Cardiac septum (tissue), 1 donor: ENCODE measurements at regions not wholly inside any gene's neighbourhood (a gene's known extent, or its start where the extent isn't known, plus 50 kb on each side); places are given as distances from the start of the nearest gene placed in this dataset.

ENCODE experiments used
- DNase-seq: peaks from one replicate; pipeline ENCODE4 v3.0.0-alpha.2; 2020; ENCODE audit warnings: low spot score
- intact Hi-C: fragments of 100-400 bp; cut with DNase I; formaldehyde crosslinking; loops from one replicate; pipeline ENCODE4 v1.14.0; 2022
- donor health status: DM: no; HTN: no; CAD: no.

DNA sequence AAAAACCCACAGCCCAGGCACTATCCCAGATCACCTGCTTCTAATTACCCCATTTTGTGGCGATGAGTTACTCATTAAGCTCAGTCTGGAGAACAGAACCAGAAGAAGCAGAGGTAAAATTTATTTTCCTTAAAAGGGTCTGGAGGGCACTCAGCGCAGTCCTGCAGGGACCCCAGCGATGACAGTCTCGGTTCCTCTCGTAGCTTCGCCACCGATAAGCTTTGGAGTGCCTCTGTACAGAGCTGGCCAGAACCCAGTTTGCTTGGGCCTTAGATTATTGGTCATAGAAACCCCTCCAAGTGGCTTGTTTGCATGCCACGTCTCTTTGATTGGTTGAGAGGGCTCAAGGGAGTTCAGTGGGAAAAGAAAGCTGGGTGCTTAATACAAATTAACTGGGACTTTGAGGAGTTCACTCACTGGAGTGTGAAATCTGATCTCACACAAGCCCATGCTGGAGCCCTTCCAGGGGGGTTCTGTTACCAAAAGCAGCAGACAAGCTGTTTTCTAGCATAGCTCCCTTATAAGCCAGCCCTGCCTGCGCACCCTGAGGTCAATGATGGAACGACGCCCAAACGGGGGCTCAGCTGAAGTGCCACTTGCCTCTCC is 158.5 kb upstream of the ARID1B start:
- DNase-seq = no peak
- intact Hi-C loops = no loop called here

GRCh38 chr6:156617941-156618340 is 159.2 kb upstream of the ARID1B start:
- no peak for DNase-seq
- intact Hi-C loops = no loop called here

DNA sequence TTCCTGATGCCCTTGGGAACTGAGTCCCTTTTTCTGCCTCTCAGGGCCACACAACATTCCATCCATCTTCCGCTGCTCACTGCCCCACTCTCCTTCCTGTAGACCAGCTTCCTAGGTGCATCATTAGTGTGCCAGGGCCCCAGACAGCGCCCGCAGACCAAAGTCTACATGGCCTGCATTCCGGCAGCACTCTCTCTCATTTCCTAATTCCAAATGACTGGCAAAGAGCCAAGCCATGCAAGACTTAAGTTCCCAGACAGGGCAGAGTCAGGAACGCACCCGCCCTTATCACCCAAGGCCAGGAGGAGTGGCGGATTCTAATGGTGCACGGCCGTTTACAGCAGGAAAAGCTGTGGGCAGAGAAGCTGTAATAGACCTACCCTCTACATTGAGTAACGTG is 159.8 kb upstream of the ARID1B start:
- DNase-seq = no peak
- intact Hi-C loops = no loop called here

DNA sequence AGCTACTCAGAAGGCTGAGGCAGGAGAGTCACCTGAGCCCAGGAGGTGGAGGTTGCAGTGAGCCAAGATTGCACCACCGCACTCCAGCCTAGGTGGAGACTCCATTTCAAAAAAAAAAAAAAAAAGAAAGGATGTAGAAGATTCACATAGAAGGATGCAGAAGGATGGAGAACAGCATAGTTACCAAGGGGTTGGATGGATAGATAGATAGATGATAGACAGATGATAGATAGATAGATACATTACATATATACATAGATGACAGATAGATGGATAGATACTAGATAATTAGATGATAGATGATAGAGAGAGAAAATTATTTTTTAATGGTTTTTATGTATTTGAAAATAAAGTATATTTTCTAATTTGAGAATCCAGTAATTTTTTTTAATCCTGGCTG is 160.7 kb upstream of the ARID1B start:
- intact Hi-C loops = no loop called here
- no peak for DNase-seq

DNA sequence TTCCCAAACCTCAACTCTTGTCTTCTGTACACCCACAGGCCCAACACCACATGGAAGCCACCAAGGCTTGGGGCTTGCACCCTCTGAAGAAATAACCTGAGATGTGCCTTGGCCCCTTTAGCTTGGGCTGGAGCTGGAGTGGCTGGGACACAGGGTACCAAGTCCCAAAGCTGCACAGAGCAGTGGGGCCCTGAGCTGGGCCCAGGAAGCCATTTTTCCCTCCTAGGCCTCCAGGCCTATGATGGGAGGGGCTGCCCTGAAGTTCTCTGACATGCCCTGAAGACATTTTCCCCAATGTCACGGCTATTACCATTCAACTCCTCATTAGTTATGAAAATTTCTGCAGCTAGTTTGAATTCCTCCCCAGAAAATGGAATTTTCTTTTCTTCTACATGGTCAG is 163.2 kb upstream of the ARID1B start:
- DNase-seq = no peak
- intact Hi-C loops = no loop called here

GRCh38 chr6:156612361-156612760 is 164.8 kb upstream of the ARID1B start:
- intact Hi-C loops = no loop called here
- no peak for DNase-seq

DNA sequence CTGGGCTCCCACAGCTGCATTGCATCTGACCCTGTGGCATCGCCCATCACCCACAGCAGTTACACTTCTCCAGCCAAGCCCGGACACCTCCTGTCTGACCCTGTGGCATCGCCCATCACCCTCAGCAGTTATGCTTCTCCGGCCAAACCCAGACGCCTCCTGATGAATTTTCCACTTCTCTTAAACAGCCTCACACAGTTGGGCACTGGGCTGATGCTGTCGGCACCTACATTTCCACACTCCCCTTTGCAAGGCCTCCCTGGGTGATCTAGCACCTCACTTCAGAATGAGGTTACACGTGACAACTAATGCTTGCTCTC is 175.2 kb upstream of the ARID1B start:
- intact Hi-C loops = no loop called here

DNA sequence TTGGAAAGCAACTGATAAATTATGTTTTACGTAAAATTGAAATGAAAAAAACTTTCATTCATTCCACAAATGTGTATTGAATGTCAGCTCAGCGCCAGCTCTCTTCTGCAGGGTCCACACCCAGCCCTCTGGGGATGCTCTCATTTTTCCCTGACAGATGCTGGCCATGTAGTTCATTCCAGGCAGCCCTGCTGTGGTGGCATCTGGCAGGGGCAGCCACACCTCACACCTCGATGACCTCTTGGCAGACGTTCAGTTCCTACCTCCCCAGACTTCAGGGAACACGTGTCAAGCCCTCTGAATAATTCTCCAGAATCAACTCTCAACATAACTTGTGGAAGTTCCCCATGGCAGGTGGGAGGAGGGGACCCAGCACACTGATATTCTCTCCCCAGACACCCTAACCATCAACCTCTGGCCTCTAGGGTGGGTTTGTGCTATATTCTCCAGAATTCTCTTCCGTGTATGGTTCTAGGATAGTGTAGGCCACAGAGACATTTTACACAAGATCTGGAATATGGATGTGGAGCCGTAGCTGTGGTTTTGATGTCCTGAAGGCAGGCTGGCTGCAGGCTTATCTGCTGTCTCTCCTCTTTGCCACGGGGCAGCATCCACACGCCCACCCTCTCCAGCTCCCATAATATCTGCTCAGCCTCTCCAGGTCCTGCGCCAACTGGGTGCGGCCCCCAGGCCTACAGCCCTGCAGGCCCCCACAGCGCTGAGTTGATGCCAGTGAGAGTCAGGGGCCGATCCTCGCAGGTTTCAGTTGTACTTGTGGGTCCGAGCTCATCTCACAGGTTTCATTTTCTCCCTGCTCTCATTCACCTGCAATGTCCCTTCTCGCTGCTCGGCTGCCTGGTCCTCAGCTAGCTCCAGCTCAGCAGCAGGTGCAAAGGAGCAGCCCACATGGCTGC is 175.8 kb upstream of the ARID1B start:
- intact Hi-C loops = no loop called here
- DNase-seq = no peak

More for the DNA sequence above, 175.2 kb upstream of the ARID1B start:
- no peak for DNase-seq

- intact Hi-C loops = no loop called here
- no peak for DNase-seq
Measured at GRCh38 chr6:156600678-156601077, 176.5 kb upstream of the ARID1B start.

GRCh38 chr6:156599978-156600590 is 177.1 kb upstream of the ARID1B start:
- no peak for DNase-seq

GRCh38 chr6:156599366-156599765 is 177.8 kb upstream of the ARID1B start:
- DNase-seq = no peak
- intact Hi-C loops = no loop called here

More at GRCh38 chr6:156599978-156600590, 177.1 kb upstream of the ARID1B start:
- intact Hi-C loops = no loop called here

DNA sequence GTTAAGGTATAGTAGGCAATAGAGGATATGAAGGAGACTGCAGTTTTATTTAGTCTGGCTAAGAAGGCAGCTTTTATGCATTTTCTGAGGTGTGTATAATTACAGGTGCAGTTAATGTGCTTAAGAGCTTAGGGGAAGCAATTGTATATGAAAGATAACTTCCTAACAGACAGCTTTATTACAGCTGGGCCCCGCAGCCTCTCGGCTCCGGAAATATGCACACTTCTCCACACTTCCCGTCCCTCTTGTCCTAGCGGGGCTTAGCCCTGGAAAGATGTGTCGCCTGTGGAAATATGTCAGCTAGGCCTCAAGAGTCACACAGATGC is 178.4 kb upstream of the ARID1B start:
- intact Hi-C loops = no loop called here
- DNase-seq = no peak

GRCh38 chr6:156598071-156598854 is 178.9 kb upstream of the ARID1B start:
- no peak for DNase-seq
- intact Hi-C loops = no loop called here

DNA sequence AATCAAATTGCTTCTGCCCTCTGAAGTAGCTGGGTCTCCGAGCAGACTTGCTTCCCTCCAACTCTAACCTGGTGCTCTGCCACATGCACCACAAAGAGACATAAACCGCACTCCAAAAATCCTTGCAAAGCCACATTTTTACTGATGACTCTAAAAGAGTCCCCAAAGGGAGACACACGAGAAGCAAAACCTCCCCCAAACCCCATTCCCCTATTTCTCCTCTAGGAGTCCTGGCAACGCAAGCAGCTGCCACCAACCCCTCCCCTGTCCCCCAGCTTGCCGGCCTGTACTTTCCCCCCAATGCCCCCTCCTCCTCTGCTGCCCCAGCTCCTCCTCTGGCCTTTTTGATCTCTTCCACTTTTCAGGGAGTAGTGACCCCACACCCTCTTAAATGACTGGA is 180.1 kb upstream of the ARID1B start:
- intact Hi-C loops = no loop called here
- DNase-seq = no peak

DNA sequence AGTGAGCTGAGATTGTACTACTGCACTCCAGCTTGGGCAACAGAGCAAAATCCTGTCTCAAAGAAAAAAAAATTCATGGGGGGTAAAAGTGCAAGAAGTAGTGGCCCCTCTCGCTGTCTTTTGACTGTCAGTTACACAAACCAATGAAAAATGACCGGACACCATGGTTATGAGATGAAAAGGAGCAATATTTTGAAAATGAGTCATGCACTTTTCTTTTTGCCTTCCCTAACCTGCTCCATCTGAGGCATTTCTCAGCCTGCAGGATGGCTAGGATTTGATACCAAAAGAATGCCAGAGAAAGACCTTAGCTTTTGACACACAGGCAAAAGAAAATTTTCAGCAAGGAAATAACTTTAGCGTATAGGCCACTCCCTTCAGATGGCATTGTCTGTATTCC is 181.7 kb upstream of the ARID1B start:
- intact Hi-C loops = no loop called here
- DNase-seq = no peak

DNA sequence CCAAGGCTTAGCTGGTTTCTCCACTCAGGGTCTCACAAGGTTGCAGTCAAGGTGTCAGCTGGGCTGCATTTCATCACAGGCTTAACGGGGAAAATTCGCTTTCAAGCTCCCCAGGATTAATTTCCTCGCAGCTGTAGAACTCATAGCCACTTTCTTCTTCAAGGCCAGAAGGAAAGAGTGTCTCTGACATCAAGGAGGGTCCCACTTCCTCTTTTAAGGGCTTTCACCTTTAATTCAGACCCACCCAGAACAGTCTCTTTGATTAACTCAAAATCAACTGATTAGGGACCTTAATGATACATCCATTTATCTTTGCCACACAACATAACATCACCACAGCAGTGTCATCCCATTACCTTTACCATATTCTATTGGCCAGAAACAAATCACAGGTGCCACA is 183.3 kb upstream of the ARID1B start:
- DNase-seq = no peak
- intact Hi-C loops = no loop called here

DNA sequence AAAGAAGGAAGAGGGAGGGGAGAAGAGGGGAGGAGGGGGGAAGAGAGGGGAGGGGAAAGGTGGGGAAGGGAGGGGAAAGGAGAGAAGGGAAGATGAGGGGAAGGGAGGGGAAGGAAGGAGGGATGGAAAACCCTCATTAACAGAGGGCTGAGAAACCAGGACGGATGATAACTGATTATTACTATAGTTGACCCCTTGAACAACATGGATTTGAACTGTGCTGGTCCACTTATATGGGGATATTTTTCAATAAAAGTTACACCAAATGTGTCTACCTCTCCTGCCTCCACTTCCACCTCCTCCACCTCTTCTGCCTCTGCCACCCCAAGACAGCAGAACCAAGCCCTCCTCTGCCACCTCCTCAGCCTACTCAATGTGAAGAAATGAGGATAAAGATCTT is 184.1 kb upstream of the ARID1B start:
- no peak for DNase-seq
- intact Hi-C loops = no loop called here

DNA sequence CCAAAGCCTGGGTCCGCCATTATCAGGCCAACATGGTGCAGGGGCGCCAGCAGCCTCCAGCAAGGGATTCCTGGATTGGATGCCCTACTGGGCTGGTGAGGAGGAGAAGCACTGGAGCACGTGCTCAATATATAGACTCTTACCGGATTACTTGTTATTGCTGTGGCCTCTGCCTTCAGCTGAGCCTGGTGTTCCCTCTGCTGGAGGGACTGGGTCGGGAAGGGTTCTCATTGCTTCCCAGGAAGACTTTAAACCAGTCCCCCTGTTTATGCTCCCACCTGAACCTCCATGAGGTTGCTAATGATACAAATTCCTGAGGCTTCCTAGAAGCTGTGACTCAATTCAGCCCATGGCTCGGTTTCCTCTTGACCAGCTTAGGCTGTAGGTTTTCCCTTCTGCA is 186.7 kb upstream of the ARID1B start:
- intact Hi-C loops = no loop called here
- DNase-seq = no peak

DNA sequence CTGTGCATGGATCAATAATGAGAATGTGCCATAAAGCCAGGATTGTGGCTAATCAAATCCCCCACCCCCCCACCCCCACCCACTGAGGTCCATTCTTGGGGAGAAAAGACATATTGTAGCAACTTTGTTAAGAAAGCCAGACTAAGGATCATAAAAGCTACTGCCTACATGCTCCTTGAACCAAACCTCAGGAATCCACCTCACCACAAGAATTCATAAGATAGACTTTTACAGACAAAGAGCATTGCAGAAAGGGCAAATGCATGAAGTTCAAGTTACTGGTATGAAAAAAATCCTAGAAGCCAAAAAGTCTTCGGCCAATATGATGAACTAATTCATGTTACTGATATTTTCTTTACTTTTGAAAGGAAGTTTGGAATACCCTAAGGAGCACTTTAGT is 187.9 kb upstream of the ARID1B start:
- no peak for DNase-seq
- intact Hi-C loops = no loop called here

GRCh38 chr6:156587751-156588301 is 189.4 kb upstream of the ARID1B start:
- no peak for DNase-seq
- intact Hi-C loops = no loop called here
